Endothelial cell of umbilical vein (primary cell): ENCODE measurements at regions not wholly inside any gene's neighbourhood (a gene's known extent, or its start where the extent isn't known, plus 50 kb on each side); places are given as distances from the start of the nearest gene placed in this dataset.

Experiments
- BruUV-seq: library from RNA; stranded (reverse); fragments of 400-500 nt; replicated peaks from 2 replicates; lab custom pipeline; 2021; lab: Mats Ljungman, UMichigan
- CTCF ChIA-PET: fragments of 300-600, 350-600 bp; sonication (Branson Sonifier 250); formaldehyde crosslinking; loops from one replicate; lab custom pipeline; 2021; ENCODE audit warnings: antibody characterized with exemption, inconsistent platforms; lab: Charles Lee
- POLR2A ChIA-PET: fragments of 300-600, 350-600 bp; sonication (Branson Sonifier 250); formaldehyde crosslinking; loops from one replicate; lab custom pipeline; 2021; ENCODE audit warnings: antibody characterized with exemption, inconsistent platforms; lab: Charles Lee
- DNase-seq: peaks from one replicate; pipeline ENCODE4 v3.0.0-alpha.2; 2011; ENCODE audit warnings: low read depth, low spot score
- FAIRE-seq: peaks from 2 replicates; lab custom pipeline; 2011; peaks lifted over from hg19 to GRCh38; lab: Jason Lieb, UNC
- H2AFZ ChIP-seq: 2 replicates; pipeline ENCODE4 v1.6.0; 2012; ENCODE audit warnings: low read depth, low read length, control low read depth, inconsistent platforms
- H3K27ac ChIP-seq: 2 replicates; pipeline ENCODE4 v1.5.1; 2011; ENCODE audit warnings: low read depth, mild to moderate bottlenecking, control low read depth, low read length, moderate library complexity; ENCODE audit not compliant: insufficient read depth
- H3K27me3 ChIP-seq, 2 experiments: 2 replicates each; pipeline versions ENCODE4 v1.6.0 to v1.6.1; 2011; ENCODE audit warnings: low read length in 2 of 2, mixed read lengths in 1 of 2; ENCODE audit not compliant: control insufficient read depth in 2 of 2, insufficient read depth in 2 of 2
- H3K36me3 ChIP-seq, 2 experiments: 2 replicates in 1 of 2; 3 replicates in 1 of 2; pipeline ENCODE4 v1.5.1; 2011; ENCODE audit warnings: low read length in 2 of 2, mild to moderate bottlenecking in 1 of 2, moderate library complexity in 1 of 2; ENCODE audit not compliant: control insufficient read depth in 2 of 2, insufficient read depth in 2 of 2; ENCODE audit errors: extremely low read depth in 1 of 2
- H3K4me1 ChIP-seq: 3 replicates; pipeline ENCODE4 v1.5.1; 2011; ENCODE audit warnings: mild to moderate bottlenecking, low read length; ENCODE audit not compliant: control insufficient read depth, insufficient read depth; ENCODE audit errors: extremely low read depth
- H3K4me2 ChIP-seq: 2 replicates; pipeline ENCODE4 v1.6.1; 2011; ENCODE audit warnings: low read length, control low read depth, mixed read lengths; ENCODE audit not compliant: insufficient read depth
- H3K4me3 ChIP-seq, 3 experiments: fragments of 200-600 bp in 1 of 3; sonication (generic), shearing (Covaris generic) in 1 of 3; replicated peaks in 1 of 3; 2 replicates each; pipeline ENCODE4 v1.5.1; 2011 to 2016; ENCODE audit warnings: control low read depth in 3 of 3, low read length in 3 of 3, mild to moderate bottlenecking in 2 of 3, inconsistent platforms in 1 of 3, low read depth in 1 of 3, moderate library complexity in 1 of 3; ENCODE audit not compliant: insufficient read depth in 1 of 3
- H3K79me2 ChIP-seq: 2 replicates; pipeline ENCODE4 v1.6.0; 2012; ENCODE audit warnings: low read length, inconsistent platforms; ENCODE audit not compliant: control insufficient read depth, insufficient read depth
- H3K9ac ChIP-seq: replicated peaks from 2 replicates; pipeline ENCODE3; 2011; ENCODE audit warnings: low read length, control low read depth; ENCODE audit not compliant: insufficient read depth; ENCODE audit errors: extremely low read depth
- H3K9me1 ChIP-seq: replicated peaks from 3 replicates; pipeline ENCODE4 v1.6.0; 2011; ENCODE audit warnings: mild to moderate bottlenecking, low read length; ENCODE audit not compliant: control insufficient read depth, insufficient read depth; ENCODE audit errors: extremely low read depth
- H3K9me3 ChIP-seq: replicated peaks from 2 replicates; pipeline ENCODE4 v1.5.1; 2012; ENCODE audit warnings: low read length, inconsistent platforms; ENCODE audit not compliant: control insufficient read depth, insufficient read depth
- H4K20me1 ChIP-seq: replicated peaks from 2 replicates; pipeline ENCODE3; 2011; ENCODE audit warnings: mild to moderate bottlenecking, low read length; ENCODE audit not compliant: control insufficient read depth, insufficient read depth; ENCODE audit errors: extremely low read depth
- EZH2 ChIP-seq: IDR thresholded peaks from 2 replicates; pipeline ENCODE4 v1.6.1; 2012; ENCODE audit warnings: borderline replicate concordance, low read depth, mild to moderate bottlenecking, moderate library complexity, low read length, inconsistent platforms; ENCODE audit not compliant: severe bottlenecking
- FOS ChIP-seq: IDR thresholded peaks from 2 replicates; pipeline ENCODE4 v1.6.1; 2011; ENCODE audit warnings: mild to moderate bottlenecking, low read length, moderate library complexity, borderline replicate concordance; ENCODE audit not compliant: insufficient read depth
- GATA2 ChIP-seq: IDR thresholded peaks from 2 replicates; pipeline ENCODE4 v1.7.0; 2011; ENCODE audit warnings: low read depth, mild to moderate bottlenecking, moderate library complexity, mixed read lengths, low read length; ENCODE audit not compliant: insufficient read length, insufficient read depth
- JUN ChIP-seq: IDR thresholded peaks from 2 replicates; pipeline ENCODE4 v1.6.1; 2011; ENCODE audit warnings: borderline replicate concordance, low read depth; ENCODE audit not compliant: insufficient read length, insufficient read depth
- MYC ChIP-seq: IDR thresholded peaks from one replicate; pipeline ENCODE4 v1.6.1; 2011; ENCODE audit warnings: mild to moderate bottlenecking, low read depth, low read length
- POLR2A ChIP-seq: IDR thresholded peaks from 2 replicates; pipeline ENCODE4 v1.6.1; 2012; ENCODE audit warnings: low read depth, mild to moderate bottlenecking, control low read depth, low read length
- POLR2AphosphoS5 ChIP-seq: IDR thresholded peaks from 2 replicates; pipeline ENCODE4 v1.6.1; 2012; ENCODE audit warnings: low read depth, mild to moderate bottlenecking, control low read depth, low read length, moderate library complexity; ENCODE audit not compliant: insufficient read depth
- dilution Hi-C: fragments of 300-500 bp; cut with MboI; formaldehyde crosslinking; loops from one replicate; pipeline ENCODE4 v1.15.0; 2019; ENCODE audit warnings: low sequenced_read_pairs; ENCODE audit not compliant: extremely low pct_ligation_motif_present
- intact Hi-C: fragments of 100-400 bp; cut with micrococcal nuclease; formaldehyde crosslinking; loops from one replicate; pipeline ENCODE4 v1.10.0; 2022
- TF ChIP-seq, protein P1 (sequence below), 2 donors: IDR thresholded peaks; 1 replicate in 1 of 2; 2 replicates in 1 of 2; pipeline ENCODE4 v1.5.1; 2011; ENCODE audit warnings: low read length in 2 of 2, mild to moderate bottlenecking in 2 of 2, moderate library complexity in 2 of 2, control low read depth in 1 of 2, inconsistent platforms in 1 of 2, low read depth in 1 of 2; ENCODE audit not compliant: insufficient read depth in 1 of 2; ENCODE audit errors: extremely low read depth in 1 of 2
- TF ChIP-seq, protein P2 (sequence below): IDR thresholded peaks from 2 replicates; pipeline ENCODE4 v1.6.1; 2011; ENCODE audit not compliant: insufficient read depth, insufficient read length

GRCh38 chr2:16015903-16016265, 75.5 kb downstream of the MYCN start:
- intact Hi-C loops (no loop called here), dilution Hi-C loops (no loop called here)

GRCh38 chr2:16015210-16015902, 75.0 kb downstream of the MYCN start:
- no peak for DNase-seq
- intact Hi-C loops: no loop called here
- Histone ChIP-seq H3K79me2 (no peaks in the 10 kb centered on the region), H3K4me3 (no peak overlapping the region), H3K27me3 (peaks cover 0 to 3% of the 10 kb centered on the region in 2 experiments), H4K20me1 (no peaks in the 10 kb centered on the region), H3K27ac (no peak overlapping the region), H2AFZ (no peak overlapping the region), H3K4me2 (no peak overlapping the region), H3K9me3 (no peaks in the 10 kb centered on the region), H3K9ac (no peak overlapping the region), H3K4me1 (no peaks in the 10 kb centered on the region), H3K9me1 (no peaks in the 10 kb centered on the region), H3K36me3 (no peaks in the 10 kb centered on the region)
- no peak for FAIRE-seq
- BruUV-seq: no TSS peak
- CTCF ChIA-PET: no interaction called here
- POLR2A ChIA-PET: no interaction called here
- dilution Hi-C loops: no loop called here
- TF ChIP-seq MYC (no peak), EZH2 (no peak), POLR2AphosphoS5 (no peak), FOS (no peak), POLR2A (no peak), JUN (no peak), GATA2 (no peak)
- TF ChIP-seq, protein P1, sequence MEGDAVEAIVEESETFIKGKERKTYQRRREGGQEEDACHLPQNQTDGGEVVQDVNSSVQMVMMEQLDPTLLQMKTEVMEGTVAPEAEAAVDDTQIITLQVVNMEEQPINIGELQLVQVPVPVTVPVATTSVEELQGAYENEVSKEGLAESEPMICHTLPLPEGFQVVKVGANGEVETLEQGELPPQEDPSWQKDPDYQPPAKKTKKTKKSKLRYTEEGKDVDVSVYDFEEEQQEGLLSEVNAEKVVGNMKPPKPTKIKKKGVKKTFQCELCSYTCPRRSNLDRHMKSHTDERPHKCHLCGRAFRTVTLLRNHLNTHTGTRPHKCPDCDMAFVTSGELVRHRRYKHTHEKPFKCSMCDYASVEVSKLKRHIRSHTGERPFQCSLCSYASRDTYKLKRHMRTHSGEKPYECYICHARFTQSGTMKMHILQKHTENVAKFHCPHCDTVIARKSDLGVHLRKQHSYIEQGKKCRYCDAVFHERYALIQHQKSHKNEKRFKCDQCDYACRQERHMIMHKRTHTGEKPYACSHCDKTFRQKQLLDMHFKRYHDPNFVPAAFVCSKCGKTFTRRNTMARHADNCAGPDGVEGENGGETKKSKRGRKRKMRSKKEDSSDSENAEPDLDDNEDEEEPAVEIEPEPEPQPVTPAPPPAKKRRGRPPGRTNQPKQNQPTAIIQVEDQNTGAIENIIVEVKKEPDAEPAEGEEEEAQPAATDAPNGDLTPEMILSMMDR (IDR thresholded peaks at IDR 0.05; ENCODE audit: extremely low read depth in 1 of 2, insufficient read depth in 1 of 2, low read depth in 1 of 2, low read length in 2 of 2): no peak
- TF ChIP-seq, protein P2, sequence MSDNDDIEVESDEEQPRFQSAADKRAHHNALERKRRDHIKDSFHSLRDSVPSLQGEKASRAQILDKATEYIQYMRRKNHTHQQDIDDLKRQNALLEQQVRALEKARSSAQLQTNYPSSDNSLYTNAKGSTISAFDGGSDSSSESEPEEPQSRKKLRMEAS: no peak

More at GRCh38 chr2:16015903-16016265, 75.5 kb downstream of the MYCN start:
- peaks cover 0 to 3% of the 10 kb centered on the region in 2 experiments for H3K27me3 ChIP-seq
- no peak overlapping the region for H3K4me3 ChIP-seq
- H3K4me1 ChIP-seq: no peaks in the 10 kb centered on the region
- no peak overlapping the region for H3K27ac ChIP-seq
- H4K20me1 ChIP-seq: no peaks in the 10 kb centered on the region
- no peak overlapping the region for H3K4me2 ChIP-seq
- H2AFZ ChIP-seq: no peak overlapping the region
- CTCF ChIA-PET: no interaction called here
- no peak overlapping the region for H3K9ac ChIP-seq
- FAIRE-seq (no peak), DNase-seq (no peak)
- no peaks in the 10 kb centered on the region for H3K36me3 ChIP-seq
- H3K79me2 ChIP-seq: no peaks in the 10 kb centered on the region
- POLR2A ChIA-PET: no interaction called here
- no peaks in the 10 kb centered on the region for H3K9me1 ChIP-seq
- TF ChIP-seq JUN: no peak
- TF ChIP-seq FOS: no peak
- BruUV-seq: no TSS peak
- no peaks in the 10 kb centered on the region for H3K9me3 ChIP-seq
